HFFc6 (cell line): ENCODE measurements at regions not wholly inside any gene's neighbourhood (a gene's known extent, or its start where the extent isn't known, plus 50 kb on each side); places are given as distances from the start of the nearest gene placed in this dataset.

Experiments used
- DNase-seq: peaks from one replicate; pipeline ENCODE4 v3.0.0-alpha.2; 2018
- H3K27ac Mint-ChIP-seq: 2 replicates; pipeline ENCODE4 v1.8.0; 2020; ENCODE audit warnings: mild to moderate bottlenecking, mixed read lengths
- H3K27me3 Mint-ChIP-seq: 2 replicates; pipeline ENCODE4 v1.8.0; 2021; ENCODE audit warnings: mild to moderate bottlenecking, moderate library complexity, mixed read lengths; ENCODE audit not compliant: insufficient read depth
- H3K36me3 Mint-ChIP-seq: 2 replicates; pipeline ENCODE4 v1.8.0; 2021; ENCODE audit warnings: low read depth, mixed read lengths
- H3K4me1 Mint-ChIP-seq: 2 replicates; pipeline ENCODE4 v1.8.0; 2020; ENCODE audit warnings: low read depth, mixed read lengths
- H3K4me3 Mint-ChIP-seq: 2 replicates; pipeline ENCODE4 v1.8.0; 2020; ENCODE audit warnings: mild to moderate bottlenecking, moderate library complexity, mixed read lengths
- H3K9me3 Mint-ChIP-seq: 2 replicates; pipeline ENCODE4 v1.8.0; 2020; ENCODE audit warnings: mild to moderate bottlenecking, mixed read lengths
- TF ChIP-seq, protein P1 (sequence below): fragments of 200-600 bp; sonication (generic); IDR thresholded peaks from 2 replicates; pipeline ENCODE4 v1.5.0; 2021; ENCODE audit warnings: antibody characterized with exemption, mild to moderate bottlenecking

DNA sequence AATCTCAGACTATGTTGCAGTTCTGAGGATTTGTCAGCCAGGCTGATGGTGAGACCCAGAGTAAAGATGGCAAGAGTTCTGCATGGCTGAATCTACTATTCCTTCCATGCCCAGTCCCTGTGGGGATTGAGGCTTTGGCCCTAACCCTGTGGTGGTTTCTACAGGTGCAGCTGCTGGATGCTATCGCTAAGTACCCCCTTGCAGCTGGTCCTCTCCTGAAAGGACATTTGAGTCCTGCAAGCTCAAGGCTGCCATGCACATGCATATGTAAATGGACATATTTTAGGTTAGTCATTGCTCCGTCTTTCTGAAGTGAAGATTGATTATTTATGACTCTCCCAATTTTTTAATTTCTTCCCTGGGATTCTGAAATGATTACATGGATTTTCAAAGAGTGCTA is 1122.2 kb upstream of the CELF2 start:
- Mint-ChIP-seq H3K36me3 (peaks cover 5% of the 10 kb centered on the region), H3K4me3 (no peak overlapping the region), H3K27me3 (no peaks in the 10 kb centered on the region), H3K27ac (no peak overlapping the region), H3K9me3 (peaks cover 31% of the 10 kb centered on the region), H3K4me1 (no peaks in the 10 kb centered on the region)
- TF ChIP-seq, protein P1, sequence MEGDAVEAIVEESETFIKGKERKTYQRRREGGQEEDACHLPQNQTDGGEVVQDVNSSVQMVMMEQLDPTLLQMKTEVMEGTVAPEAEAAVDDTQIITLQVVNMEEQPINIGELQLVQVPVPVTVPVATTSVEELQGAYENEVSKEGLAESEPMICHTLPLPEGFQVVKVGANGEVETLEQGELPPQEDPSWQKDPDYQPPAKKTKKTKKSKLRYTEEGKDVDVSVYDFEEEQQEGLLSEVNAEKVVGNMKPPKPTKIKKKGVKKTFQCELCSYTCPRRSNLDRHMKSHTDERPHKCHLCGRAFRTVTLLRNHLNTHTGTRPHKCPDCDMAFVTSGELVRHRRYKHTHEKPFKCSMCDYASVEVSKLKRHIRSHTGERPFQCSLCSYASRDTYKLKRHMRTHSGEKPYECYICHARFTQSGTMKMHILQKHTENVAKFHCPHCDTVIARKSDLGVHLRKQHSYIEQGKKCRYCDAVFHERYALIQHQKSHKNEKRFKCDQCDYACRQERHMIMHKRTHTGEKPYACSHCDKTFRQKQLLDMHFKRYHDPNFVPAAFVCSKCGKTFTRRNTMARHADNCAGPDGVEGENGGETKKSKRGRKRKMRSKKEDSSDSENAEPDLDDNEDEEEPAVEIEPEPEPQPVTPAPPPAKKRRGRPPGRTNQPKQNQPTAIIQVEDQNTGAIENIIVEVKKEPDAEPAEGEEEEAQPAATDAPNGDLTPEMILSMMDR = no peak
- no peak for DNase-seq

DNA sequence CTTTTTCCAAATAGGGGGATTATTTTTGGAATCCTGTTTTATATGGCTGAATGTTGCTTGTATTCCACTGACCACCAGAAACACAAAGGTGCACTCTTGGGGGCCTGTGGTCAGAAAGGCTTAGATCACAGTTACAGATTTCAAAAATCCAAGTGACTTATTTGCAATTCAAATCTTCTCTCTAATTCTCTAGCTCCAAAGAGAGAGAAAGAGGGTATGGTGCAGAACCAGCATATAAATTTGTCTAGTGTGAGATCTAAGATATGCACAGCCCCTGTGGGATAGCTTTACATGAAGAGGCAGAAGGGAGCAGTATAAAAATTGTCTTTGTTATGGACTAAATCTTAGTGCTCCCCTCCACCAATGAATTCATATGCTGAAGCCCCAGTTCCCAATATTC is 1121.7 kb upstream of the CELF2 start:
- Mint-ChIP-seq H3K27ac (no peak overlapping the region), H3K27me3 (no peaks in the 10 kb centered on the region), H3K4me3 (no peak overlapping the region), H3K9me3 (peaks cover 27% of the 10 kb centered on the region), H3K4me1 (no peaks in the 10 kb centered on the region), H3K36me3 (peaks cover under 1% of the 10 kb centered on the region; the same call in 1 of the 2 replicates)
- TF ChIP-seq, protein P1 = no peak
- no peak for DNase-seq

DNA sequence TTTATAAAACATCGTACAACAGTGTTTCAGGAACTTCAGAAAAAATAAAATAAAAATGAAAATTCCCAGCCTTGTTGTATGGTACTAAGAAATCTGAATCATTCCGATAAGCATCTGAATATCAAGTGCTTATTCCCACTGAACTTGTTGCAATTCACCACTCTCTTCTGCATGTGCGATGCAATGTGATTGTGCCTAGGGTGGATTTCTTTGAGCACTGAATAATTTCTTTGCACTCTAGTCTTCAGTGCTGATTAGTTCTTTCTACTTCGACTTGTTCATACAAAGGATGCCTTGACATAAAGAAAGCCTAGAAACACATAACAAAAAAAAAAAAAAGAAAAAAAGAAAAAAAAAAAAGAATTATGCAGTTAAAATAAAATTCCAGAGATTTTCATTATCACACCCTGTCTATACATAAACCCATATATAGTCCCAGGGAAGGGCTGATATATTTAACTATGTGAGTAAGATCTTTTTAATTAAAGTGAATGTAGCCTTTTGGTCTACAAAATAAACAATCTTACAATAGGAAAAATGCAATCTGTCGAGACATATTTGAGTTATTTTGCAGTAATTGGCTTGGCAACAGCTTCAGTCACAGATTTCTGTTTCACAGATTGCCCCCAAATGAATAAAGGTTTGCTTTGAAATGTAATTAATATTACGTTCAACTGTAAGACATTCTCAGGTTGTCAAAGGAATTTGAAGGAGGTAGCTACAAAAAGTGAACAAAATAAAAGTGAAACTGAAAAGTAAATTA is 1118.9 kb upstream of the CELF2 start:
- Mint-ChIP-seq H3K27me3 (no peaks in the 10 kb centered on the region), H3K4me1 (no peaks in the 10 kb centered on the region), H3K9me3 (peaks cover 8% of the 10 kb centered on the region), H3K36me3 (no peaks in the 10 kb centered on the region), H3K27ac (no peak overlapping the region), H3K4me3 (no peak overlapping the region)
- TF ChIP-seq, protein P1 = no peak
- no peak for DNase-seq

DNA sequence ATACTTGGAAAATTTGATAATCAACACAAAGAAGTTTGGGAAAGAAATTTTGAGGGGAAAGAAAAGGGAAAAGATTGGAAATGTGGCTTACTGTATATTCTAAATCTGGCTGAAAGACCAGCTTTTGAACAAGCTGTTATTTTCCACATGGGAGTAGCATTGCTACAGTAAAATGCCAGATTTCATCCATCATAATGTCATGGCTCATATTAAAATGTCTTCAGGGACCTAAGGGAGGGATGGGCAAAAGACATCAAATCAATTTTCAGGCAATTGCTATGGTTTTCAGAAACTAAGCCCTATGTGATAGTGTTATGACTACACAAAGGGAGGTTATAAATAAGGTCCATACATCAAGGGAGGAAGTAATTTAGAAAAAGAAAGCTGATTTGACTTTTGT is 1116.9 kb upstream of the CELF2 start:
- Mint-ChIP-seq H3K27me3 (no peaks in the 10 kb centered on the region), H3K9me3 (peaks cover 15% of the 10 kb centered on the region), H3K4me1 (no peaks in the 10 kb centered on the region), H3K4me3 (no peak overlapping the region), H3K27ac (no peak overlapping the region), H3K36me3 (no peaks in the 10 kb centered on the region)
- DNase-seq = no peak
- TF ChIP-seq, protein P1 = no peak

DNA sequence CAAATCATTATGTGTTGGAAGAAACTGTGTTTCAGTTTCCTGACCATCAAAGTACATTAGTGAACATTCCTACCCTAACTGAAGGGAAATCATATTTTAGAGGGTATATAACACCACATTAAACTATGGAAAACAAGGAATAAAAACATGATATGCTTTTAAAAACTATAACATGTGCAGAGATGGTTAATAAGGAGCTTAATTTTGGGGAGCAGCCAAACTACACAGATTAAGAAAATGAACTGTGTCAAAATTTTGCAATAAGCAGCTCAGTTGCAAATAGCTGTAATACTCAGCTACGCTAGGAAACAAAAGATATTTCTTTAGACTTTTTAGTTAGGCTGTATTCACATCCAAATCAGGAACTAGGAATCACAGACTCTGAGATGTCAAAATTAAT is 1115.7 kb upstream of the CELF2 start:
- Mint-ChIP-seq H3K4me3 (no peak overlapping the region), H3K27me3 (no peaks in the 10 kb centered on the region), H3K36me3 (no peaks in the 10 kb centered on the region), H3K27ac (no peak overlapping the region), H3K9me3 (peaks cover 15% of the 10 kb centered on the region), H3K4me1 (no peaks in the 10 kb centered on the region)
- no peak for DNase-seq
- TF ChIP-seq, protein P1 = no peak
